ENCODE measurements at regions not wholly inside any gene's neighbourhood (a gene's known extent, or its start where the extent isn't known, plus 50 kb on each side); places are given as distances from the start of the nearest gene placed in this dataset.

DNA sequence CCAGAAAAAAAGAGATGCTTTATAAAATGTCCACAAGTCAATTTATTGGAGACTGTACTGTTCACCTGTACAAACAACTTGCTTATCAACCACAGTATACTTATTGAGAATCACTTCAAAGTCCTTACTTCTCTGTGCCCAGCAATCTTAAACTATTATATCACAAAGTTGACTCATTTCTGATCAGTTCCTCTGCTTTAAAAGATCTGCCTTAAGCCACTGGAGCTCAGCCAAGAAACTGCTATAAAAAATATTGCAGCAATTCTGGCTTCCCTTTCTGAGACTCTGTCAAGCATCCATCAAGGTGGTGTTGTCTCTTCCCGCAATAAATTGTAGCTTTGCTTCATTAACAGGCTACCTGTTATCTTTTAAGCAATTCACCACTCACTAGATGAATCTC, 375.2 kb upstream of the SPHKAP start:
- no peak for TF ChIP-seq POLR2A (IDR thresholded peaks at IDR 0.05)
- TF ChIP-seq, protein P1, sequence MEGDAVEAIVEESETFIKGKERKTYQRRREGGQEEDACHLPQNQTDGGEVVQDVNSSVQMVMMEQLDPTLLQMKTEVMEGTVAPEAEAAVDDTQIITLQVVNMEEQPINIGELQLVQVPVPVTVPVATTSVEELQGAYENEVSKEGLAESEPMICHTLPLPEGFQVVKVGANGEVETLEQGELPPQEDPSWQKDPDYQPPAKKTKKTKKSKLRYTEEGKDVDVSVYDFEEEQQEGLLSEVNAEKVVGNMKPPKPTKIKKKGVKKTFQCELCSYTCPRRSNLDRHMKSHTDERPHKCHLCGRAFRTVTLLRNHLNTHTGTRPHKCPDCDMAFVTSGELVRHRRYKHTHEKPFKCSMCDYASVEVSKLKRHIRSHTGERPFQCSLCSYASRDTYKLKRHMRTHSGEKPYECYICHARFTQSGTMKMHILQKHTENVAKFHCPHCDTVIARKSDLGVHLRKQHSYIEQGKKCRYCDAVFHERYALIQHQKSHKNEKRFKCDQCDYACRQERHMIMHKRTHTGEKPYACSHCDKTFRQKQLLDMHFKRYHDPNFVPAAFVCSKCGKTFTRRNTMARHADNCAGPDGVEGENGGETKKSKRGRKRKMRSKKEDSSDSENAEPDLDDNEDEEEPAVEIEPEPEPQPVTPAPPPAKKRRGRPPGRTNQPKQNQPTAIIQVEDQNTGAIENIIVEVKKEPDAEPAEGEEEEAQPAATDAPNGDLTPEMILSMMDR (IDR thresholded peaks at IDR 0.05) = no peak

All from vagina (tissue), 2 donors.